G401 (cell line): ENCODE measurements at regions not wholly inside any gene's neighbourhood (a gene's known extent, or its start where the extent isn't known, plus 50 kb on each side); places are given as distances from the start of the nearest gene placed in this dataset.

ENCODE experiments used
- DNase-seq: peaks from one replicate; pipeline ENCODE4 v3.0.0-alpha.2; 2015; ENCODE audit warnings: low spot score
- in situ Hi-C: cut with HindIII; loops from 2 replicates; pipeline ENCODE4 v1.10.0; 2016; ENCODE audit warnings: low sequenced_read_pairs, mixed read lengths

DNA sequence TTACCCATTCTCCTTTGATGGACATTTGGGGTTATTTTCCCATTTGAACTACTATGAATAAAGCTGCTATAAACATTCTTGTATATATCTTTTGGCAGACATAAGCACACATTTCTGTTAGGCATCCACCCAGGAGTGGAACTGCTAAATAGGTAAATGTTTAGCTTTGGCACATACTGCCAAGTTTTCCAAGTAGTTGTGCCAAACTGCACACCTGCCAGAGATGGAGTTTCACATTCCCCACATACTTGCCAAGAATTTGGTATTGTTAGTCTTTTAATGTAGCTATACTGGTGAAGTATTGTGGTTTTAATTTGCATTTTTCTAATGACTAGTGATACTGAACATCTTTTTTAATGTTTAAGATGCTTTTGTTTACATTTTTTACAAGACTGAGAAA lies 201.0 kb downstream of the GXYLT1 start:
- in situ Hi-C loops = no loop called here
- DNase-seq = no peak

DNA sequence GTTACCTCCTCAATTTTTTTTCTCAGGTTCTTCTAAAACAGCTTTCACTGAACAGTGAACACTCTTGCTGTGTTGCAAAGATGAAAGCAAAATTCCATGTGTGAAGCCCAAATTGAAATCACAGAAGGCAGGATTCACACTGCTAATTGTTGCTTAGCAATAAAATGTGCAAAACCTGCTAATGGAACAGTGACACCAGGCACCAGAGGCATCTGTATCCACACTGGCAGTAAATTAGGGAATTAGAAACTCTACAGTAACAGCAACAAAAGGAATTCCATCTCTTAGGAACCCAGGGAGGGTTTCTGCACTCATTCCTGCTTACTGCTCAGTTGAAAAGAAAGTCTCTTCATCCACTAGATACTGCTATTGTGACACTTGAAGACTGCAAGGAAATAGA lies 202.3 kb downstream of the GXYLT1 start:
- in situ Hi-C loops = no loop called here
- no peak for DNase-seq

DNA sequence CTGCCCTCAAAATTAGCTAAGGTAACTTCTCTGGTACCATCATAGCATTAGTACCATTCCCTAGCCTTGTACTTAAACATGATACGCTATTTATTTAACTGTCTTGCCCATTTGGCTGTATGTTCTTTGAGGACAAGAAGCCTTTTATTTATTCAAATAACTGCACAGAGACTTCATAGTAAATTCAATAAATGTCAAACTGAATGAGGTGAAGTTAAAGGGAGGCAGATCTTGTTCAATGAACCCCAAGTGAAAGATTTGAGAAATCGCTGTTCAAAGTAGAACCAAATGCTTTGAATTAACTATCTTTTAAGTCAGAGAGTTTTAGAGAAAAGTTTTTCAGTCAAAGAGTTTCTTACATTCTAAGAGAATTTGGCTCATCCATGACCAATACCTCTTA lies 203.6 kb downstream of the GXYLT1 start:
- DNase-seq = no peak
- in situ Hi-C loops = no loop called here

DNA sequence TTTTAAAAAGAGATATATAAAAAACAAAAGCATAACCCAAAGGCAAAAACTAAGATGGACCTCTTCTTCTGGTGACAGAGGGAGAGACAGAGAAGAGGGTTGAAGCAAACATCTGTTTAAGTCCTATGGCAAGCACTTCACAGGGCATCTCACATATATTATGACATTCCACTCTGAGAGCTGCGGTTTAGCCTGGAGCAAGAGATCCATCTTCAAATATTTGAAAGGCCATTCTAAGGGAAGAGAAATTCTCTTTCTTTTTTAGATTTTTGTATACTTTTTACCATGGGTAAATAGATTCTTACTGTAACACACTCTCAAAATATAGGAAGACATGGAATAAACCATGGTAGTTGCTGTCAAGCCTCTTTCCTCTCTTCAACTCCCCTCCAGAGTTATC lies 204.1 kb downstream of the GXYLT1 start:
- no peak for DNase-seq

DNA sequence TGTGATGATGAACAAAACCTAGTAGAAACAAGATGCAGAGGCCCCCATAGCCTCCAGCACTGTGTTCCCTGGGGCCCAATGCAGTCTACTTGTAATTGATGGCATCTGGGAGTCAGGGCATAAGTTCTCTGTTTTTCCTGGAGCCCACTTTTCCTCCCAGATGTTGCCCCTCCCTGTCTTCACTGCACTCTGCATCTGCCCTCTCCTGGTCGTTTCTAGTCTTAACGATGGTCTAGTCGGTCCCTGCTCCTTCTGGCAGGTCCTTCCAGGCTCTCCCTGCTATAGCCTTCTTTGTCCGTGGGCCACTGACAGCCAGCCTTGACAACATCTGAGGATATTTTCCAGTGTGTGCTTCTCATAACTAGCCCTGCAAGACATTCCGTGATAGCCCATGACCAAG lies 208.3 kb downstream of the GXYLT1 start:
- in situ Hi-C loops = no loop called here

More for the DNA sequence above, 204.1 kb downstream of the GXYLT1 start:
- in situ Hi-C loops = no loop called here

DNA sequence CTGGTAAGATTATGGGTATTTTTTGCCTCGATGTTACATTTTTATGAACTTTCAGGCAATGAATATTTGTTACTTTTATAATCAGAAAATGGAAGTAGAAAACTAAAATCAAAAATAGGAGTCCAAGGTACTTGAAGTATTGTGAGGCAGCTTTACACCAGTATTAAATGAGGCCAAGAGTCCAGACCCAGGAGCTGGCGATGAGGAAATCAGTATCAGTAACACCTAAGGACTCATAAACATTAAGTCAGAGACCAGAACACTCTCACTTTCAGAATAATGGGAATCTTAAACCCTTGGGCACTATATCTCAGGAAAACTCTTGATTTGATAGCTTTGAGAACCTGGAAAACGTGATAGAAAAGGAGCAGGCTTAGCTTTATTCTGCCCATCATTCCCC lies 208.8 kb downstream of the GXYLT1 start:
- no peak for DNase-seq
- in situ Hi-C loops = no loop called here

More for the DNA sequence above, 208.3 kb downstream of the GXYLT1 start:
- DNase-seq = no peak

DNA sequence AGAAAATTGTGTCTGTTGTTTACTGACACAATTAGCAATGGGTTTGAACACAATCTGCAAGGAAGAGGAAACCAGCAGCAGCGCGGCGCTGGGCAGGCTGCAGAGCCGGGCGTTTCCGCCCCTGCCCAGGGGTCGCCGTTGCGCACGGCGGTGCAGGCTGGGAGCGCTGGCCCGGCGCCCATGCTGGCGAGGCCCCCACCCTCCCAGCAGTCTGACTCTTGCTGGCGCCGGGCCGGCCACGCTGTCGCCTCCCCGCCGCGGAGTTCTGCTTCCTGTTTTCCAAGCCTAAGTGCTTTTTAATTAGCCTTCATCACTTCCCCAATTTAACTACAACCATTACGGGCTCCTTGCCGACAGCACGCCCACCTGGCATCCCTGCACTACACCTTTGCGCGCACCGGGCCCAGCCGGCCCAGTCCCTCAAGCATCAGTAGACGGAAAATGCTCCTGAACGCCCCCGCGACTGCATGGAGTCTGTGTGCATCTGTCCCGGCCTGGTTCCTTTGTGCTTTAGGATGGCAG lies 212.1 kb downstream of the GXYLT1 start:
- peak; percentile 34 for DNase-seq

DNA sequence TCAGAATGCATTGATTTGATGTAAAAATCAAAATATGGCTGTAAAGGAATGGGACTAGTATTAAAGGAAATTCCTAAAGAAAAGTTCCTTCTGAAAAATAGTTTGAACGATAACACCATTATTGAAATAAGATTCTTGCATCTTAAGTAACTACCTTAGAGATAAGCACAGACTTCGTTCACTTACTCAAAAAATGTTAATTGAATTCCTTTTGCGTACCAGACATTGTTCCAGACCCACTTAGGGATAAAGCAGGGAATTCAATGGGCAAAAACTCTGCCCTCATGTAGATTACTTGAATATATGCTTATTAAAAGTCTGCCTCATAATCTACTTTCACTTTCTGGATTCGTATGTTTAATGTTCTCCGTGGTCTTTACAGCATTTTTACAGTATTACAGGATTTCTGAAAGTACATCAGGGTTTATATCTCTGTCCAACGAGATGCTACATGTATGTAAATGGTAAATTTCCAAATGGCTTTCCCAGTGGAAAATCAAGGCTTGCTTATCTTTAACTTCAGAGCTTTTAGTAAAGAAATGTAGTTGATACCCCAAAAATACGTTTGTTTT lies 213.7 kb downstream of the GXYLT1 start:
- no peak for DNase-seq
- in situ Hi-C loops = no loop called here

More for the DNA sequence above, 212.1 kb downstream of the GXYLT1 start:
- in situ Hi-C loops = no loop called here

DNA sequence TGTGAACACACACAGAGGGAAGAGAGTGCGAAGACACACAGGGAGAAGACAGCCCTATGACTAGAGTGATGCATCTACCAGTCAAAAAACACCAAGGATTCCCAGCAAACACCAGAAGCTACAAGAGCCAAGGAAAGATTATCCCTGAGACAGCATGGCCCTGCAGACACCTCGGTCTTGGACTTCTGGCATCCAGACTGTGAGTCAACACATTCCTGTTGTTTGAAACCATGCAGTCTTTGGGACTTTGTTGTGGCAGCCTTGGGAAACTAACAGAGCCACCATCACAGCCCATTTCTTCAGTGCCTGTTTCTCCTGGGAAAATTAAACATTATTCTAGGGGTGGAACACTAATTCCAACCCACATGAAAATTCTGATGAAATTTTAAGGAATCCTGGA lies 220.6 kb downstream of the GXYLT1 start:
- no peak for DNase-seq
- in situ Hi-C loops = no loop called here

DNA sequence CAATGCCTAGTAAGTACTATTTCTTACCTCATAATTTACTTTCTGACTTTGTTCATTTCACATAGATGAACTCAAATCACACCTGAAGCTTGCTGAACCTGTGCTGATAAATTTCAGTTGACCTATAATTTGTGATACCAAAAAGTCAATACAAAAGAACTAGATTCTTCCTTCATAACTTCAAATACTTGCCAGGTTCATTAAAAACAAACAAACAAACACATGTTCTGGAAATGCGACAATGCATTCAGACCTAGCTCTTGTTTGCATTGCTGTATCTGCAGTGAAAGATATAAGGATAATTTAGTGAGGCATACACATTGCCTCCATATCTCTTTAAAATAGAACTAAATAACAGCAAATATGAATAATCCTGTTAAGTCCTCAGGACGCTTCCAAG lies 221.3 kb downstream of the GXYLT1 start:
- DNase-seq = no peak
- in situ Hi-C loops = no loop called here

DNA sequence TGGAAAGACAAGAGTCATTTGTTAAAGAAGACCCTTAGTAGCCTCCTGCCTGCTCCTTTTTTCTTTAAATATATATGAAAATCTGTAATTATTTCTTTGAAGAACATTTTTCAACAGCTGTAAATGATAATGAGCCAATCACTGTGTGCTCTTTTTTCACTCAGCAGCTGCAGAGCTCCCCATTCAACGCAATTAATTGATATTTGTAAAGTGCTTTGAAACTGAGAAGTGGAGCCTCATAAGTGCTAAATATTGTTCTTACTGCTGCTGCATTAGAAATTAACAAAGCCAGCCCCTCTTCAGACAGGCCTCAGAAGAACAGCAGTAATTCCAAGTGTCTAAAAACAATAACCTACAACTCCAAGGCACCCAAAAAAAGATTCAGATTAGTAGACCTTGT lies 224.3 kb downstream of the GXYLT1 start:
- no peak for DNase-seq
- in situ Hi-C loops = no loop called here

DNA sequence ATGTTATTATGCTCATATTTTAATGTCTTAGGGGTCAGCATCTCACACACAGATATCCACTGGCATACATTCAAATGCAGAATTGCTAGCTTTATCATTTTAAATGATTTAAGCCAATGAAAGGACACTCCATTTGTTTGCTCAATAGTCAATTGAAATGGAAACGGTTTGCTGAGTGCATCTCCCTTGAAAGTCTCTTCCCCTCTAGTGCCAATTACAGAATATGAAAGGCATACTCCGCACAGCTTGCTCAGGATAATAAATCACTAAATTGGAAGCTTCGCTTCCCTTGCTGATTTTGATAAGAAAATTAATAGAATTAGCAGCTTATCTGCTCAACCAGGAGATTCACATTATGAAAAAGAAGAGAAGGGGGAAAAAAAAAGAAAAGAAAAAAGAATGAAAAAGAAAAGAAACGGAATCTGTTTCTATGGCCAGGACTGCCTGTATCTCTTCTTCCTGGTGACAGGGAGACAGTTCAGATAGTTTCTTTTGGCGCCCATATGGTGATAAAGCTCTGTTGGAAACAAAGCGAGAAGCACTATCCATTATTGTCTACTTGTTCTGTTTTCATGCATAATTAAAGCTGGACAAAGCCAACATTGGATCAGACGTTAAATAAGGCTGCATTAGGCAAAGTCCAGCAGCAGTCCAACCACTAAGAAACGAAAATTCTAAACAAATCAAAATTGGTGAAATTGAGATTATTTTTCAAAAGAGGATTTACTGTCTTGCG lies 225.0 kb downstream of the GXYLT1 start:
- DNase-seq = no peak
- in situ Hi-C loops = no loop called here

DNA sequence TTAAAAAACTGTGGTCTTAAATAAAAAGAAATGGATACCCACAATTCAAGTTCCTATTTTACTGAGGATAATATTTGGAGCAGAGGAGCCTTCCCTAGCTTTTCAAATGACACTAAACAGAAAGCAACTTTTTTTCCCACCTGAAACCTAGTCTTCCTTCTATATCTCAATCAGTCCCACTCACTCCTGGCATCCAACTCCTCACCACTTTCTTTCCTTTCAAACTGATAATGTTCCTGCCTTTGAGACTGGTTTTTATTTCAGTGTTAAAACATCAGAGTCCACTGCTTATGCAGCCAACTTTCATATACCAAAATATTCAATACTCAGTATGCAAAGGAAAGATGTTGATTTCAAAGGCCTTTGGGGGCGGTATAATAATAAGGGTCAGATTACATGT lies 225.6 kb downstream of the GXYLT1 start:
- DNase-seq = no peak
- in situ Hi-C loops = no loop called here

DNA sequence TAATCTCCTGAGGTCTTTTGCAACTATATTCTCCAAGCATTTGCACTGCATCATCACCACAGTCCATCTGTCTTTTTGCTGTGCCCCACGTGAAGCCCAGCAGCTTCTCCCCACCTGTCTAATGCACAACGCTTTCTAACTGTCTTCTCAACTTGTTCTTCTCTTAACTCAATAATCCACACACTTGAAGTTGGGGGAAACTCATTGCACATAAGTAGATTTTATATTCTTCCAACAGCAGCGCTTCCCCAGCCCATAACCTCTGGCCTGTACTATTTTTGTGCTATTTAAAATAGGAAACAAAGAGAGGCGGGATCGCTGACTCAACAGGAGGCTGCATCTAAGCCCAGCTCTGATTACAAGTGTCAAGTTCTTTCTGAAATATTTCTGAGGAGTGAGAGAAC lies 226.7 kb downstream of the GXYLT1 start:
- in situ Hi-C loops = no loop called here
- no peak for DNase-seq

DNA sequence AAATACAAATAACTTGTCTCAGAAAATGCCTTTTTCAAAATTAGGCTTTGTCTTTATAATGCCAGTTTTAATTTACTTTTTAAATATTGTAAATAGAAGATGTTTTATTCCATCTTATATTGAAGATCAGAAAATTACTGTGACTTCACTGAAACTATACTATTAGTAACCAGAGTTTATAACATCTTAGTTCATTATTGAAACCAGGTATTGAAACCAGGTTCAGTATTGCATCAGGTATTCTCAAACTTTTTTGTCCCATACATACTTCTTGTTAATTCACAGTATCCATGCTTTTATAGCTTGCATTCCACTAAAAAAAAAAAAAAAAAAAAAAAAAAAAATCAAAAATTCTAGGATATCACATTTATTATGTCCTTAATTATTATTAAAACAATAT lies 227.5 kb downstream of the GXYLT1 start:
- no peak for DNase-seq
- in situ Hi-C loops = no loop called here

DNA sequence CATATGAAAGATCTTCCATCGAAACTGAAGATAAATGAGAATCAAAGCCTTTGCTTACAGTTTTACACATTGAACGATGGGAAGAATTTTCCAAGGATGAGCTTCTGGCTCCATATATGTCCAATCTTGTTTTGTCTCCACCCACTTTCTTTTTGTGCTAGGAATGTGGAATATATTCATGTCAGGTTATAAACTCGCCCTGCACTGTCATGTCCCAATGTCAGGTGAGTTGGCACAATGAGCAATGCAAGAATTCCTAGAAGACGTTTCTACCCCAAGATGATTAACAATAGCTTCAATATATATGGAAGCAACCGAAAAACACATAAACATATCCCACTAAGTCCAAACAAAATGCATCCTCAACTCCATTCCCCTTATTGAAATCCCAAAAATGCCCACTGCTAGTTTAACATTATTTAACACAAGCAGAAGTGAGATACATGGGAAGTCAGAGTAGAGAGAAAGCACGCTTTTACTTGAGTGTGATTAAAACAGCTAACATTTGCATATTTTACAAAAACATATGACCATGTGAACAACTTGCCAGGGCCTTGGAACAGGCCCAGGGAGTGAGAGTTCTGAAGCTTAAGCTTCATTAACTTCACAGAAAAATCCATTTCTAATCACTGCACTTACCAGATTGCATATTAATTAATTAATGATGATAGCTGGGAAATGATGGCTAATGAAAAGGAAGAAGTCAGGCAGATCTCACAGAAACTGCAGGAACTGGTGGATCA lies 233.9 kb downstream of the GXYLT1 start:
- DNase-seq = no peak
- in situ Hi-C loops = no loop called here

DNA sequence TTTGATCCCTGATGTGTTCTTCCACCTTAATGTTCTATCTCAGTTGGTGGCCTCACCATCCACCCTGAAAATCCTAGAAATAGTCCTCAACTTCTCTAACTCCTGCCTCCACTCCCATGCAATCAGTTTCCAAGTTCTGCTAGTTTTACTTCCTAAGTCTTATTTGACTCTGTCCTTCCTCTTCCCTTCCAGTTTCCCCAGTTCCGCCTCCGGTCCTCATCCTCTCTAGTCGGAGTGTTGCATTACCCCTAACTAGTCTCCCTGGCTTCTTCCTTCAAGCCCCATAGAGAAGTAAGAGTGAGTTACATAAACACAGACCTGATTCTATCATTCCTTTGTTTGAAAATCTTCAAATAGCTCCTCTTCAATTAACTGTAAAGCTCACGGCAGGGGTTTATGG lies 236.5 kb downstream of the GXYLT1 start:
- in situ Hi-C loops = no loop called here
- no peak for DNase-seq

DNA sequence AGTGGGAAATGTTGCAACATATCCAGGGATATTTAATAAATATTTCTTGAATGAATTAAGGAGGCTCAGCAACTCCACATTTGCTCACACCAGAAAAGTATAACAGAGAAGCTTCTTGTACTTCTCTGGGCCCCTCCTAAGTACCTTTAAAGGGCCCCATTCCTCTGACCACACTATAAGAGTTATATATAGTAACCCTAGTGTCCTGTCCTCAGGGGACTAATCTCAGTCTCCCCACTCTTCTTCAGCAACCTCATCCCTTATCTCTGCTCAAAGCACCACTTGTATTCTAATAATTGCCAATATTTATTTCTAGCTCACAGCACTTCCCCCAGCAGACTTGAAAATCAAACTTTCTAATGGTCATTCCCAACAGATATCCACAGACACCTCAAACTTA lies 237.1 kb downstream of the GXYLT1 start:
- in situ Hi-C loops = no loop called here
- DNase-seq = no peak

DNA sequence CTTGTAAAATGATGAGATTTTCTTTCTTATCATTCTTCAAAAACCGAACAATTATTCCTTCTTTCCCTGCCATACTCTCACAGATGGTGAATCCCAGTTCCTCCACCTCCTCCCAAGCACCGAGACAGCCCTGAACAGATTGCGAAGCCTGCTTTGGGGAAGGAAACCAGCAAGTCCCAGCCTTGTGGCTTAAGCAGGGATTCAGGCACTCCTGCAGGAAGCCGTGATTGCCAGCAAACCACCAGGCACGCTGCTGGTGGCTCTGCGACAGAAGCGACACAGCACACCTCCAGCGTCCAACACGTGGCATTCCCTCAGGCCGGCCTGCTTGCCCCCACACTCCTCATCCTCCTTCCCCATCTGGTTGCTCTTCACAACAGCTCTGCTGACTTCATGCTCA lies 237.7 kb downstream of the GXYLT1 start:
- in situ Hi-C loops = no loop called here
- DNase-seq = peak; percentile 76

DNA sequence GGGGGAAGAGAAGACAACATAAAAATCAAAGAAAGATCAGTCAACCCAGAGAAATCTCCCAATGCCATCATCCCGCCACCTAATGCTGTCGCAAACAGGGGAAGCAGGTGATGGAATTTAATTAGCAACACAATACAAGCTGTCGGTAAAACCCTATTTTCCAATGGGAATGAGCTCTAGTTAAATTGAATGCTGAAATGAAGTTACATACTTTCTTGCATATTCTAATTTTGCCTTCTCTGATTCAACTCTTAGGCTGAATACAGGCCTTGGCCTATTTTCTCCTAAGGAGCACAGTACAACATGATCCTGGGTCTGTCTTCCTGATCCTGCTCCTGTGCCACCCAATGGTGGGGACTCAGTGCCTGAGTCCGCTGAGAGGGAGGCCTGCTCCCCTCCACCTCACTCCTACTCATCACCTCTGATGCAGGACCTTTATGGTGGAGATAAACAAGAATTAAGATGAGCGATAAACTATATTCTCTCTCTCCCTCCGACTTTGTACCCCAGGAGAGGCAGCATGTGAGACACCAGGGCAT lies 238.8 kb downstream of the GXYLT1 start:
- DNase-seq = no peak
- in situ Hi-C loops = no loop called here
